ENCODE measurements at regions not wholly inside any gene's neighbourhood (a gene's known extent, or its start where the extent isn't known, plus 50 kb on each side); places are given as distances from the start of the nearest gene placed in this dataset.
A peak's percentile ranks its signal among the peaks of the same experiment; 100 is the strongest.

GRCh38 chr6:168890981-168891365 lies 362.7 kb downstream of the THBS2 start:
- Histone ChIP-seq H3K9me3 (ENCODE audit: low read depth, low read length) (no peaks in the 10 kb centered on the region), H3K27me3 (ENCODE audit: insufficient read depth, low read length) (no peaks in the 10 kb centered on the region), H3K4me1 (ENCODE audit: insufficient read depth, low read length) (peaks cover 5% of the 10 kb centered on the region), H3K4me3 (ENCODE audit: low read length) (no peak overlapping the region)

DNA sequence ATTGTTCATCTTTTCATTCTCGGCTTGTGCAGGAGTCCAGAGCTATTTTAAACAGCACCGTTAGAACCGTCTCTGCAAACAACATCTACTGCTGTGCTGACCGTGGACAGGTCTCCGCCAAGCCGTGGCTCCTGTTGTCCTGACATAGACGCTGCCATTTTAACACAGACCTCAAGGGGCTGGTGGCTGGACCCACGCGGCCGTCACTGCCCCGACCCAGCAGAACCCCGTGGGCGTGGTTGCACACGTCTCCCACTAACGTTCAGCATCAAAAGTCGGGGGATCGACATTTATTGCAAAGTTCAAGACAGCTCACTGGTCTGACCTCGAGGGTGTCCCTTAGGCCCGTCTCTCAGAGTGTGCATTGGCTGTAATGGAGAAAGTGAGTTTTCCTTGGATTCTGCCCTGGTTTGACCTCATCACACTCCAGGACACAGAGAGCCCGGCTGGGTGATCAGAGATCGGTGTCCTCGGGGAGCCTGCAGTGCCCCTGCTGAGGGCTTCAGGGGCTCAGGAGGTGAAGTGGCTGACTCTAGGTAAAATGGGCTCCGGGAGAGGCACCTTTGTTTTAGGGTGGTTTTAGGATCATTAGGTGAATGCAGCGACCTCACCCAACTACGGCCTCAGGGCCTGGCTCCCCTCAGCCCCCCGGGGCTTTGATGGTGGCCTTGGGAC lies 363.2 kb downstream of the THBS2 start:
- peaks cover 2% of the 10 kb centered on the region for H3K4me1 ChIP-seq (ENCODE audit: insufficient read depth, low read length)
- no peaks in the 10 kb centered on the region for H3K9me3 ChIP-seq (ENCODE audit: low read depth, low read length)
- H3K4me3 ChIP-seq (ENCODE audit: low read length), result no peak overlapping the region
- H3K27me3 ChIP-seq (ENCODE audit: insufficient read depth, low read length), result no peaks in the 10 kb centered on the region

DNA sequence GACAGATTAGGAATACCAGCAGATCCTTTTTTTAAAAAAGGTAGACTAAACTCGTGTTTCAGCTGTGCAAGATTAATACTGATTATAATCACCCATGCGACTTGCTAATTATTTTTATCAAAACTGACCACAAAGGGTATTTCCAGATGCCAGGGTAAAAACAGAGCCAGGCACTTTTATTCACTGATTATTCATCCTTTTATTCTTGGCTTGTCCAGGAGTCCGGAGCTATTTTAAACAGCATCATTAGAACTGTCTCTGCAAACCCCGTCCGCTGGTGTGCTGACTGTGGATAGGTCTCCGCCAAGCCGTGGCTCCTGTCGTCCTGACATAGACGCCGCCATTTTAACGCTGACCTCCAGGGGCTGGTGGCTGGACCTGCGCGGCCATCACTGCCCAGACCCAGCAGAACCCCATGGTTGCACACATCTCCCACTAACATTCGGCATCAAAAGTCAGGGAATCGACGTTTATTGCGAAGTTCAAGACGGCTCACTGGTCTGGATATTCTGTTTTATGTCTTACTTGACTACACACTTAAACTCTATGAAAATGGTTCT lies 364.8 kb downstream of the THBS2 start:
- Histone ChIP-seq H3K9me3 (ENCODE audit: low read depth, low read length) (no peaks in the 10 kb centered on the region), H3K4me3 (ENCODE audit: low read length) (no peak overlapping the region), H3K4me1 (ENCODE audit: insufficient read depth, low read length) (peaks cover 10% of the 10 kb centered on the region), H3K27me3 (ENCODE audit: insufficient read depth, low read length) (no peaks in the 10 kb centered on the region)

GRCh38 chr6:168888102-168888501 lies 365.5 kb downstream of the THBS2 start:
- Histone ChIP-seq H3K27me3 (ENCODE audit: insufficient read depth, low read length) (no peaks in the 10 kb centered on the region), H3K9me3 (ENCODE audit: low read depth, low read length) (no peaks in the 10 kb centered on the region), H3K4me1 (ENCODE audit: insufficient read depth, low read length) (peaks cover 15% of the 10 kb centered on the region), H3K4me3 (ENCODE audit: low read length) (no peak overlapping the region)

DNA sequence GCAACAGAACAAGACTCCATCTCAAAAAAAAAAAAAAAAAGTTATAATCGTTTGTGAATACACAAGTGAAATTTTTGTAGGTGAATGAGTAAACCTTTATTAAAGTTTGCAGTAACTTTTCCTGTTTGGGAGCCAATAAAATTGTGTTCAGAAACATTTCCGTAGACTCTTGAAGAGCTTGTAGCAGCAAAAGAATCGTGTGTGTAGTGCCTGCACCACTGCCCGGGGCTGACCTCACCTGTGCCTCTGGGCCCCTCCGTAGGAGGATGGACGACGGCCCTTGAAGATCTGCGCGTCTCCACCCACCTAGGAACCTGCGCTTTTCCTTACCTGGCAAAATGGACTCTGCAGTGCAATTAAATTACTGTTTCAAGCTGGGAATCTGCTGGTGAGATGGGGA lies 366.0 kb downstream of the THBS2 start:
- no peaks in the 10 kb centered on the region for H3K9me3 ChIP-seq (ENCODE audit: low read depth, low read length)
- H3K4me1 ChIP-seq (ENCODE audit: insufficient read depth, low read length), result peaks cover 15% of the 10 kb centered on the region
- no peak overlapping the region for H3K4me3 ChIP-seq (ENCODE audit: low read length)
- no peaks in the 10 kb centered on the region for H3K27me3 ChIP-seq (ENCODE audit: insufficient read depth, low read length)

- Histone ChIP-seq H3K27me3 (ENCODE audit: insufficient read depth, low read length) (no peaks in the 10 kb centered on the region), H3K4me3 (ENCODE audit: low read length) (no peak overlapping the region), H3K9me3 (ENCODE audit: low read depth, low read length) (no peaks in the 10 kb centered on the region), H3K4me1 (ENCODE audit: insufficient read depth, low read length) (peaks cover 15% of the 10 kb centered on the region)
Measured at GRCh38 chr6:168886964-168887363, 366.7 kb downstream of the THBS2 start.

- H3K27me3 ChIP-seq (ENCODE audit: insufficient read depth, low read length), result no peaks in the 10 kb centered on the region
- H3K4me1 ChIP-seq (ENCODE audit: insufficient read depth, low read length), result peaks cover 15% of the 10 kb centered on the region
- no peak overlapping the region for H3K4me3 ChIP-seq (ENCODE audit: low read length)
- no peaks in the 10 kb centered on the region for H3K9me3 ChIP-seq (ENCODE audit: low read depth, low read length)
Measured at GRCh38 chr6:168885751-168886742, 367.6 kb downstream of the THBS2 start.

DNA sequence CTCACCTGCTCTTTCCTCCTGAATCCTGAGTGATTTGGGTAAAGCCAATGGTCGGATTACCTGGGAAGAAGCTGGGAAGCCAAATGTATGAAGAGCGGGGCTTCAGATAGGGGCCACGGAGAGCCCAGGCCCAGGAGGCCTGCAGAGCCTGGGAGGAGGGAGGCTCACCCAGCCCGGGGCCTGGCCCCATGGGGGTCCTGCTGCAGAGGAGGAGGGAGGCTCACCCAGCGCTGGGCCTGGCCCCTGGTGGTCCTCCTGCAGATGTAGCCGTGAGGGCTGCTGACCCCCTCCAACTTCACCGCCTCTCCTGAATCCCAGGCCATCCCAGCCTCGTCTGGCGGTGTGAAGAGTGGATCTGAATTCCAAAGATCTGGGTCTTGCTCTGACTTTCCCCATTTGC lies 368.4 kb downstream of the THBS2 start:
- Histone ChIP-seq H3K4me3 (ENCODE audit: low read length) (no peak overlapping the region), H3K27me3 (ENCODE audit: insufficient read depth, low read length) (no peaks in the 10 kb centered on the region), H3K9me3 (ENCODE audit: low read depth, low read length) (no peaks in the 10 kb centered on the region), H3K4me1 (ENCODE audit: insufficient read depth, low read length) (peaks cover 15% of the 10 kb centered on the region)

GRCh38 chr6:168884646-168885086 lies 369.0 kb downstream of the THBS2 start:
- peak overlapping the region; percentile 36 for H3K4me3 ChIP-seq (ENCODE audit: low read length)
- no peaks in the 10 kb centered on the region for H3K9me3 ChIP-seq (ENCODE audit: low read depth, low read length)
- no peaks in the 10 kb centered on the region for H3K27me3 ChIP-seq (ENCODE audit: insufficient read depth, low read length)
- H3K4me1 ChIP-seq (ENCODE audit: insufficient read depth, low read length), result peaks cover 15% of the 10 kb centered on the region

DNA sequence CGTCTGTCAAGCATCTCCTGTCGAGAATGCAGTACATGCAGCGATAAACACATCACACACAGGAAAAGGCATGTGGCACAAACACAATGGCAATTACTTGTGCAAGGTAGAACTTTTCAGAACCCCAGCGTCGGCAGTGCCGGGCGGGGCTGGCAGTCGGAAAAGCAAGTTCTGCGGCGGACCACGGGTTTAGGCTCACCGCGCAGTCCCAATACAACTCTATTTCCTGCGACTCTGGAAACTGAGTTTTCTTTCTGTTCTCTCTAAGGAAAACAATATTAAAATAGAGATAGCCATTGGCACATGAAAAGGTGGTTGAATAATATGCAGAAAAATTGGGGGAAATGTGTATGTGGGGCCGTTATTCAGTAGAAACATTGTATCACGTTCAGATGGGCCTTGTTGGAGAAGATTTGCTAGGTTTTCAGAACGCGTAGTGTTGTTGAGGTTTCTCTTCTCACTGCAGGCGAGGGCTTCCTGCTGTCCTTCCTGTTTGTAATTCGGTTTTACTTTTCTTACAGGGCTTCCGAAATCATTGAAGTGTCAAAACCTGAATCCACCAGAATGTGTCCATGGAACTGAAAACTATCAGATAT lies 369.5 kb downstream of the THBS2 start:
- Histone ChIP-seq H3K27me3 (ENCODE audit: insufficient read depth, low read length) (no peaks in the 10 kb centered on the region), H3K9me3 (ENCODE audit: low read depth, low read length) (no peaks in the 10 kb centered on the region), H3K4me1 (ENCODE audit: insufficient read depth, low read length) (peaks cover 15% of the 10 kb centered on the region), H3K4me3 (ENCODE audit: low read length) (peak overlapping the region; percentile 36)

DNA sequence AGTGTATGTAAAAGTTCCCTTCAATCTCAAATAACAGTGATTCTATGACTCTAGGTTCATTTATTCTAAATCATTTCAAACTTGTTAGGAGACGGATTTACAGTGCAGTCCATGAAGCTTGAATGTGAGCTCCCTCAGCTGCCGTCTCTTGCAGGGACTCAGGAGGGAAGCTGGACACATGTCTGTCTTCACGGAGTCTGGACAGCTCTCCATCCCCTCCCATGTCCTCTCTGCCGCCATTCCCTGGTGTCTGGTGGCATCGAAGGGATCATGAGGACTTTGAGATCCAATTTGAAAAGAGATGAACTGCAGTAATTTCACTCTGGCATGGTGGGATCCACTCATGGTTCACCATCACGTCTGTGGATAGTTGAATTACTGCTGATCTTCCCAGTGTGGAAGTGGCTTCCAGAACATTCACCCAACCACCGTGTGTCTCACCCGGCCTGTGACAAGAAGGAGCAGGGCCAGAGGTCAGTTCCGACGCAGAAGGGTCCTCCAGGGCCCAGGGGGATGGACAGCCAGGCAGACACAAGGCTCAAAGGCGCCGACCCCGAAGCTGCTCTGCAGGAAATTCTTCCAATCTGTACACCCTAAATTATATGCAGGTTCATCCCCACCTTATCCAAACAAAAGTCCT lies 370.1 kb downstream of the THBS2 start:
- Histone ChIP-seq H3K4me1 (ENCODE audit: insufficient read depth, low read length) (peaks cover 15% of the 10 kb centered on the region), H3K27me3 (ENCODE audit: insufficient read depth, low read length) (no peaks in the 10 kb centered on the region), H3K9me3 (ENCODE audit: low read depth, low read length) (no peaks in the 10 kb centered on the region), H3K4me3 (ENCODE audit: low read length) (no peak overlapping the region)

GRCh38 chr6:168880271-168880670 lies 373.4 kb downstream of the THBS2 start:
- H3K9me3 ChIP-seq (ENCODE audit: low read depth, low read length), result no peaks in the 10 kb centered on the region
- H3K27me3 ChIP-seq (ENCODE audit: insufficient read depth, low read length), result no peaks in the 10 kb centered on the region
- no peak overlapping the region for H3K4me3 ChIP-seq (ENCODE audit: low read length)
- H3K4me1 ChIP-seq (ENCODE audit: insufficient read depth, low read length), result peaks cover 18% of the 10 kb centered on the region

DNA sequence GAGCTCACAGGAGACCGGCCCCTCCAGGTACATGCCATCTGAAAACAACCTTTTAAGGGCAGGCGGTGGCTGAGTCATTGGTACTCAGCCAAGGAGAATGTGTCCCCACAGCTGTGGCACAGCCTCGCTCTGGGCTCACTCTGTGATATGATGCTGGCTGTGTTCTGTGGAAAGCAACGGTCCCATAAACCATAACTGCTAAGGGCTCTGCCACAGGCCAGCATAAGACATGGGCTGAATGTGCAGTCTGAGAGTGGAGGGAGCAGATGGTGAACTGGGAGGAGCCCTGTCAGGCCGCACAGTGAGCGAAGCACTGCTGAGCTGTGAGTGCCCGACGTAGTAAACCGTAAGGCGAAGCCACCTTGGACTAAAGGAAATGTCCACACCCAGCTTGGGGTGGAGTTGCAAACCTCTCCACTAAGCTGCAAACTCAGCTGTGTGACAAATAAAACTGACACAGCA lies 375.8 kb downstream of the THBS2 start:
- Histone ChIP-seq H3K9me3 (ENCODE audit: low read depth, low read length) (no peaks in the 10 kb centered on the region), H3K4me3 (ENCODE audit: low read length) (no peak overlapping the region), H3K27me3 (ENCODE audit: insufficient read depth, low read length) (no peaks in the 10 kb centered on the region), H3K4me1 (ENCODE audit: insufficient read depth, low read length) (peaks cover 3% of the 10 kb centered on the region)

DNA sequence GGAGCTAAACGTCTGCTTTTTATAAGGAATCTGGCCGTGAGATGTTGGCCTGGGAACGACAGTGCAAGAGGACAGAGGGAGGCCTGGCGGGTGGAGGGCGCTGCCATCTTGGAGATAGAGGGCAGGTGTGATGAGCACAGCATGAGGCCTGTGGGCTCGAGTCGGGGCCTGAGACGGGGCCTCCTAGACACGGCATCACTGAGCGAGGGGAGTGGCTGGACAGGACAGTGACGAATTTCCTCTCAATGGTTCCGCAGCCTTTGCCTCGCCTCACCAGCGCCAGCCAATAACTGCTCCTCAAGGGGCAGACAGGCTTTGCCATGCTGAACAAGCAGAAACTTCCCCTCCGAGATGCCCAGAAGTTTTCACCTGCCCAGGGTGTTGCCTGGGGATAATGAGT lies 376.7 kb downstream of the THBS2 start:
- Histone ChIP-seq H3K27me3 (ENCODE audit: insufficient read depth, low read length) (no peaks in the 10 kb centered on the region), H3K4me1 (ENCODE audit: insufficient read depth, low read length) (peaks cover 3% of the 10 kb centered on the region), H3K4me3 (ENCODE audit: low read length) (no peak overlapping the region), H3K9me3 (ENCODE audit: low read depth, low read length) (no peaks in the 10 kb centered on the region)

Data from mononuclear cell (primary cell).